H1 (cell line): ENCODE measurements at regions not wholly inside any gene's neighbourhood (a gene's known extent, or its start where the extent isn't known, plus 50 kb on each side); places are given as distances from the start of the nearest gene placed in this dataset.

Source experiments
- CTCF ChIA-PET: fragments of 300-600 bp; sonication (Branson Sonifier 250); formaldehyde crosslinking; loops from one replicate; lab custom pipeline; 2021; ENCODE audit not compliant: partially characterized antibody; lab: Charles Lee
- POLR2A ChIA-PET: fragments of 300-600 bp; sonication (Branson Sonifier 250); formaldehyde crosslinking; loops from one replicate; lab custom pipeline; 2021; ENCODE audit warnings: inconsistent platforms; ENCODE audit not compliant: partially characterized antibody; lab: Charles Lee
- DNase-seq, 2 experiments: peaks; one replicate each; pipeline versions ENCODE4 v3.0.0 to v3.0.0-alpha.2; 2010 to 2022; ENCODE audit warnings: low spot score in 2 of 2, low read depth in 1 of 2, mixed read lengths in 1 of 2
- FAIRE-seq: peaks from 2 replicates; lab custom pipeline; 2011; peaks lifted over from hg19 to GRCh38; lab: Jason Lieb, UNC
- H2AFZ ChIP-seq: 2 replicates; pipeline ENCODE4 v1.8.1; 2012; ENCODE audit warnings: low read length, inconsistent platforms
- H2AK5ac ChIP-seq: 2 replicates; pipeline ENCODE4 v1.6.1; 2013; ENCODE audit warnings: low read depth, low read length
- H2BK120ac ChIP-seq: replicated peaks from 2 replicates; pipeline ENCODE3; 2013; ENCODE audit warnings: low read depth, low read length, inconsistent platforms
- H2BK12ac ChIP-seq: 2 replicates; pipeline ENCODE4 v1.6.1; 2013; ENCODE audit warnings: low read depth, low read length
- H2BK15ac ChIP-seq: 2 replicates; pipeline ENCODE4 v1.6.1; 2013; ENCODE audit warnings: low read length
- H2BK20ac ChIP-seq: 2 replicates; pipeline ENCODE4 v1.6.1; 2013; ENCODE audit warnings: low read length
- H2BK5ac ChIP-seq: 2 replicates; pipeline ENCODE4 v1.6.1; 2013; ENCODE audit warnings: low read depth, low read length
- H3K14ac ChIP-seq: 2 replicates; pipeline ENCODE4 v1.6.1; 2013; ENCODE audit warnings: inconsistent platforms; ENCODE audit not compliant: insufficient read length
- H3K18ac ChIP-seq: 2 replicates; pipeline ENCODE4 v1.6.1; 2013; ENCODE audit warnings: low read length; ENCODE audit errors: extremely low read depth
- H3K23ac ChIP-seq: 2 replicates; pipeline ENCODE4 v1.6.1; 2013; ENCODE audit warnings: inconsistent platforms; ENCODE audit not compliant: insufficient read length
- H3K23me2 ChIP-seq: 2 replicates; pipeline ENCODE4 v1.6.1; 2013; ENCODE audit warnings: low read depth, low read length
- H3K27ac ChIP-seq: 2 replicates; pipeline ENCODE4 v1.6.1; 2011; ENCODE audit warnings: low read depth, low read length, inconsistent platforms
- H3K27me3 ChIP-seq, 4 experiments: replicated peaks in 1 of 4; 1 replicate in 1 of 4; 2 replicates in 3 of 4; pipeline versions ENCODE4 v1.6.1 to v1.8.1; 2011 to 2013; ENCODE audit warnings: low read length in 3 of 4, mild to moderate bottlenecking in 3 of 4, inconsistent platforms in 2 of 4, mixed read lengths in 2 of 4, moderate library complexity in 1 of 4; ENCODE audit not compliant: control insufficient read depth in 3 of 4, insufficient read depth in 3 of 4; ENCODE audit errors: extremely low read depth in 1 of 4
- H3K36me3 ChIP-seq, 4 experiments: 2 replicates each; pipeline versions ENCODE4 v1.6.1 to v1.8.1; 2011 to 2013; ENCODE audit warnings: mild to moderate bottlenecking in 4 of 4, low read length in 3 of 4, moderate library complexity in 2 of 4, control low read depth in 1 of 4, inconsistent platforms in 1 of 4; ENCODE audit not compliant: insufficient read depth in 4 of 4, control insufficient read depth in 2 of 4
- H3K4ac ChIP-seq: replicated peaks from 2 replicates; pipeline ENCODE3; 2013; ENCODE audit warnings: low read length, low read depth, mixed read lengths, inconsistent platforms; ENCODE audit not compliant: insufficient read length
- H3K4me1 ChIP-seq, 4 experiments: replicated peaks in 1 of 4; 1 replicate in 1 of 4; 2 replicates in 3 of 4; pipeline versions ENCODE4 v1.6.1 to v1.8.1; 2011 to 2013; ENCODE audit warnings: low read length in 3 of 4, inconsistent platforms in 2 of 4, mixed read lengths in 1 of 4; ENCODE audit not compliant: insufficient read depth in 4 of 4, control insufficient read depth in 3 of 4
- H3K4me2 ChIP-seq, 2 experiments: 2 replicates each; pipeline versions ENCODE4 v1.6.1 to v1.8.1; 2011 to 2013; ENCODE audit warnings: low read depth in 2 of 2, low read length in 2 of 2, control low read depth in 1 of 2, inconsistent platforms in 1 of 2, mild to moderate bottlenecking in 1 of 2; ENCODE audit not compliant: insufficient read depth in 1 of 2
- H3K4me3 ChIP-seq, 4 experiments: fragments of 200-600, 300-600 bp in 1 of 4; sonication (generic), shearing (Covaris generic), sonication (Bioruptor Twin) in 1 of 4; 2 replicates each; pipeline versions ENCODE4 v1.5.1 to v1.8.1; 2011 to 2016; ENCODE audit warnings: low read length in 4 of 4, low read depth in 3 of 4, control low read depth in 2 of 4, inconsistent platforms in 2 of 4, mild to moderate bottlenecking in 2 of 4, mixed read lengths in 1 of 4, moderate library complexity in 1 of 4; ENCODE audit not compliant: insufficient read depth in 2 of 4; ENCODE audit errors: extremely low read depth in 1 of 4
- H3K56ac ChIP-seq: replicated peaks from 2 replicates; pipeline ENCODE3; 2013; ENCODE audit warnings: low read depth, mild to moderate bottlenecking, mixed read lengths, low read length, inconsistent platforms; ENCODE audit not compliant: insufficient read length
- H3K79me1 ChIP-seq: 2 replicates; pipeline ENCODE4 v1.6.1; 2013; ENCODE audit warnings: low read depth, low read length, control low read depth
- H3K79me2 ChIP-seq, 2 experiments: 2 replicates each; pipeline versions ENCODE4 v1.6.1 to v1.8.1; 2012 to 2013; ENCODE audit warnings: low read length in 2 of 2, mild to moderate bottlenecking in 2 of 2, inconsistent platforms in 1 of 2; ENCODE audit not compliant: insufficient read depth in 2 of 2, control insufficient read depth in 1 of 2
- H3K9ac ChIP-seq, 4 experiments: replicated peaks in 1 of 4; 1 replicate in 1 of 4; 2 replicates in 3 of 4; pipeline versions ENCODE4 v1.6.1 to v1.8.1; 2011 to 2013; ENCODE audit warnings: low read depth in 3 of 4, low read length in 3 of 4, control low read depth in 2 of 4, mild to moderate bottlenecking in 2 of 4, moderate library complexity in 2 of 4, inconsistent platforms in 1 of 4; ENCODE audit errors: extremely low read depth in 1 of 4
- H3K9me3 ChIP-seq, 2 experiments: 2 replicates each; pipeline versions ENCODE4 v1.6.1 to v1.8.1; 2012 to 2013; ENCODE audit warnings: mild to moderate bottlenecking in 2 of 2, moderate library complexity in 2 of 2, control low read depth in 1 of 2, inconsistent platforms in 1 of 2, low read depth in 1 of 2, low read length in 1 of 2, mixed read lengths in 1 of 2; ENCODE audit not compliant: insufficient read depth in 2 of 2
- H4K20me1 ChIP-seq, 2 experiments: replicated peaks in 1 of 2; 2 replicates each; pipeline versions ENCODE3 to v1.8.1; 2011 to 2013; ENCODE audit warnings: inconsistent platforms in 2 of 2, low read length in 2 of 2, mild to moderate bottlenecking in 1 of 2; ENCODE audit not compliant: insufficient read depth in 2 of 2, control insufficient read depth in 1 of 2
- H4K5ac ChIP-seq: 2 replicates; pipeline ENCODE4 v1.6.1; 2013; ENCODE audit warnings: low read length, low read depth, mixed read lengths, inconsistent platforms; ENCODE audit not compliant: insufficient read length
- H4K8ac ChIP-seq: 2 replicates; pipeline ENCODE4 v1.8.0; 2013; ENCODE audit warnings: mild to moderate bottlenecking, moderate library complexity, low read length, inconsistent platforms; ENCODE audit not compliant: insufficient read depth; ENCODE audit errors: extremely low read depth
- H4K91ac ChIP-seq: replicated peaks from 2 replicates; pipeline ENCODE3; 2013; ENCODE audit warnings: low read length, mixed read lengths, inconsistent platforms; ENCODE audit not compliant: insufficient read length
- WGBS, 2 experiments: shearing (Covaris generic) in 1 of 2; methylation state at CpG; one replicate each; pipeline versions ENCODE4 v1.1.6 to v1.1.7; 2013 to 2015; ENCODE audit warnings: low lambda C conversion rate in 2 of 2, mixed read lengths in 2 of 2, inconsistent platforms in 1 of 2, low coverage in 1 of 2, missing lambda C conversion rate in 1 of 2; ENCODE audit not compliant: insufficient replicate concordance in 2 of 2, insufficient coverage in 1 of 2, insufficient read length in 1 of 2; ENCODE audit errors: extremely low coverage in 1 of 2, missing lambda C conversion rate in 1 of 2; 5-methylcytosine and 5-hydroxymethylcytosine counted together
- TF ChIP-seq, protein P1 (sequence below): IDR thresholded peaks from 2 replicates; pipeline ENCODE4 v1.6.1; 2012; ENCODE audit warnings: inconsistent platforms

DNA sequence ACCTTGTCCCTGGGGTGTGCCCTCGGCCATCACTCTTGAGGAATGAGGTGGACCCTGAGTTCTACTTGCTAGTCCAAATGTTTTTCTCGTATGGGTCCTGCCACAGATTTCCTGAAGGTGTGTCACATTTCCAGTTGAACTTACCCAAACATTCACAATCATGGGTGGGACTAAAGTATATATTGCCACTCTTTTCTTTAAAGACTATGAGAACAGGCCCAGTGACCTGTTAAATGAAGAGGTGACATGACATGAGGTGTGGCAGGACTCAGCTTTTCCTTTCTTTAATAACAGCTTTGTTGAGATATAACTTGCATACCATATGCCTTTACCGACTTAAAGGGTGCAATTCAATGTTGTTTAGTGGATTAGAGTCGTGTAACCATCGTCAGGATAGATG is 177.2 kb upstream of the EXOC2 start:
- DNase-seq (no peak), FAIRE-seq (no peak)
- Histone ChIP-seq H3K23ac (no peak overlapping the region), H3K36me3 (no peaks in the 10 kb centered on the region), H3K14ac (no peak overlapping the region), H3K9me3 (no peaks in the 10 kb centered on the region; a peak in 2 of 4 replicates), H2BK12ac (no peak overlapping the region), H3K79me1 (no peaks in the 10 kb centered on the region), H2BK120ac (no peak overlapping the region), H3K9ac (no peak overlapping the region), H4K5ac (no peak overlapping the region), H3K27me3 (no peaks in the 10 kb centered on the region), H4K20me1 (no peaks in the 10 kb centered on the region), H2BK20ac (no peak overlapping the region), H3K4me2 (no peak overlapping the region), H3K4me3 (no peak overlapping the region), H4K91ac (no peak overlapping the region), H3K18ac (no peak overlapping the region), H3K56ac (no peak overlapping the region), H3K4ac (no peak overlapping the region), H3K23me2 (no peaks in the 10 kb centered on the region), H2AFZ (no peak overlapping the region), H2BK15ac (no peak overlapping the region), H2AK5ac (no peak overlapping the region), H3K4me1 (no peaks in the 10 kb centered on the region), H3K27ac (no peak overlapping the region), H2BK5ac (no peak overlapping the region), H4K8ac (no peak overlapping the region), H3K79me2 (no peaks in the 10 kb centered on the region)
- CTCF ChIA-PET, result no interaction called here
- POLR2A ChIA-PET, result no interaction called here
- WGBS, 2 experiments, result 90% methylated on average over 5 of the region's 5 CpGs; no CpG with 5 or more reads in 1 of the 2 experiments
- TF ChIP-seq, protein P1, sequence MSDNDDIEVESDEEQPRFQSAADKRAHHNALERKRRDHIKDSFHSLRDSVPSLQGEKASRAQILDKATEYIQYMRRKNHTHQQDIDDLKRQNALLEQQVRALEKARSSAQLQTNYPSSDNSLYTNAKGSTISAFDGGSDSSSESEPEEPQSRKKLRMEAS, result no peak
